Thymus (tissue), 11 donors: ENCODE measurements at regions not wholly inside any gene's neighbourhood (a gene's known extent, or its start where the extent isn't known, plus 50 kb on each side); places are given as distances from the start of the nearest gene placed in this dataset.
A peak's percentile ranks its signal among the peaks of the same experiment; 100 is the strongest.
"Not testable (repeated sequence)": the region's sequence is repeated elsewhere in the genome, so short reads cannot be mapped to it uniquely, and the experiment has no call there.

ENCODE experiments used
- DNase-seq, 9 donors: peaks; one replicate each; pipeline ENCODE4 v3.0.0-alpha.2; 2013; ENCODE audit warnings: low spot score in 9 of 9, low read depth in 6 of 9, missing footprints in 1 of 9
- H3K27ac ChIP-seq, 2 donors: one replicate each; pipeline ENCODE4 v1.5.1; 2013; ENCODE audit warnings: control low read depth in 1 of 2, low read depth in 1 of 2, low read length in 1 of 2, mild to moderate bottlenecking in 1 of 2, moderate library complexity in 1 of 2
- H3K27me3 ChIP-seq, 2 donors: one replicate each; pipeline ENCODE4 v1.5.1; 2013; ENCODE audit warnings: low read length in 1 of 2; ENCODE audit not compliant: control insufficient read depth in 2 of 2, insufficient read depth in 1 of 2
- H3K36me3 ChIP-seq, 2 donors: one replicate each; pipeline ENCODE4 v1.5.1; 2013; ENCODE audit warnings: low read length in 1 of 2, mild to moderate bottlenecking in 1 of 2, moderate library complexity in 1 of 2; ENCODE audit not compliant: control insufficient read depth in 2 of 2, insufficient read depth in 2 of 2
- H3K4me1 ChIP-seq, 2 donors: one replicate each; pipeline ENCODE4 v1.5.1; 2013; ENCODE audit warnings: low read length in 2 of 2; ENCODE audit not compliant: control insufficient read depth in 2 of 2, insufficient read depth in 2 of 2
- H3K4me3 ChIP-seq, 2 donors: one replicate each; pipeline ENCODE4 v1.5.1; 2013; ENCODE audit warnings: low read length in 2 of 2, control low read depth in 1 of 2, mild to moderate bottlenecking in 1 of 2
- H3K9me3 ChIP-seq, 2 donors: one replicate each; pipeline ENCODE4 v1.5.1; 2013; ENCODE audit warnings: low read length in 1 of 2, mild to moderate bottlenecking in 1 of 2; ENCODE audit not compliant: control insufficient read depth in 2 of 2, insufficient read depth in 1 of 2
- WGBS: extraction: QIAGEN DNeasy Blood & Tissue Kit; methylation state at CpG from one replicate; pipeline ENCODE4 v1.1.7; 2013; 5-methylcytosine and 5-hydroxymethylcytosine counted together
- donor health status: healthy.

DNA sequence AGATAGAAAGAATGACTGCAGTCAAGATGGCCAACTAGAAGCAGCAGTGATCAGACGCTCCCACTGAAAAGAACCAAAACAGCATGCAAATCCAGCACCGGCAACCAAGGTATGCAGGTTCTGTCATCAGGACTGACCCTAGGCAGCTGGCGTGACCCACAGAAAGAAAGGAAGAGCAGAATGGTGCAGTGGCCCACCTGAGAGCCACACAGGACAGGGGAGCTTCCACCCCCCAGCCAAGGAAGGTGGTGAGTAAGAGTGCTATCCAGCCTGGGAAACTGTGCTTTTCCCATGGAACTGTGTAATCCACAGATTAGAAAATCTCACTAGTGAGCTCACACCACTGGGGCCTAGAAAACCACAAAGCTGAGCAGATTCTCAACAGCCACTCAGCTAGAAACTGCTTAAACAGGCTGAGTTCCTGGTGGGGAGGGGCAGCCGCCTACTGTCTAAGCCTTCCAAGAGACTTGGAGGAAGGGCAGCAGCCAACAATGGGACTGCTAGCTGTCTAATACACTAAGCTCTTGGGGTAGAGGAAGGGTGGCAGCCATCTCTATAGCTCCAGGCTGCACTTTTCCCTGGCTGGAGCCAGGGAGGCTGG lies 127.9 kb downstream of the EVA1A start:
- no peak overlapping the region for H3K27ac ChIP-seq
- no peak overlapping the region for H3K4me3 ChIP-seq
- no peaks in the 10 kb centered on the region for H3K9me3 ChIP-seq
- no peaks in the 10 kb centered on the region for H3K36me3 ChIP-seq
- no peaks in the 10 kb centered on the region for H3K27me3 ChIP-seq
- DNase-seq, result peak in 1 of 9 donors; percentile 24
- WGBS, result 95% methylated on average over 4 of the region's 4 CpGs
- peaks cover 0 to 3% of the 10 kb centered on the region in 2 donors for H3K4me1 ChIP-seq

GRCh38 chr2:75431763-75432162 lies 129.0 kb downstream of the EVA1A start:
- H3K4me3 ChIP-seq, result no peak overlapping the region
- no peaks in the 10 kb centered on the region for H3K36me3 ChIP-seq
- 73% methylated on average over 1 of the region's 1 CpG for WGBS
- no peak overlapping the region for H3K27ac ChIP-seq
- H3K4me1 ChIP-seq, result peaks cover 0 to 3% of the 10 kb centered on the region in 2 donors
- H3K27me3 ChIP-seq, result no peaks in the 10 kb centered on the region
- DNase-seq, result no peak
- no peaks in the 10 kb centered on the region for H3K9me3 ChIP-seq

DNA sequence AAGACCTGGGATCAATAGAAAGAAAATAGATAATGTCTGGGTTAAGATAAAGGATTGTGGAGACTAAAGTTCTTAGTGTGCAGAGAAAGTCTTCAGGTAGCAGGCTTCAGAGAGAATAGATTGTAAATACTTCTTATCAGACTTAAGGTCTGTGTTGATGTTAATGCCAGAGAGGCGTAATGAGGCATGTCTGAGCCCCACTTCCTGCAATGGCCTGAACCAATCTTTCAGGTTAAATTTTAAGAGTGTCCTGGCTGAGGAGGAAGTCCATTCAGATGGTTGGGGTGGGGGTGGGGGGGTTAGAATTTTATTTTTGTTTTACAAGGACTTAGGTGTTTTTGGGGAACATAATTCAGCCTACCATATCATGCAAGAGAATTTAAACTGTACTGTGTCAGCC lies 129.5 kb downstream of the EVA1A start:
- H3K4me3 ChIP-seq, result no peak overlapping the region
- H3K27me3 ChIP-seq, result no peaks in the 10 kb centered on the region
- DNase-seq, result no peak
- peaks cover 0 to 3% of the 10 kb centered on the region in 2 donors for H3K4me1 ChIP-seq
- H3K27ac ChIP-seq, result no peak overlapping the region
- no peaks in the 10 kb centered on the region for H3K36me3 ChIP-seq
- H3K9me3 ChIP-seq, result no peaks in the 10 kb centered on the region
- WGBS, result 95% methylated on average over 1 of the region's 1 CpG

GRCh38 chr2:75430449-75430848 lies 130.3 kb downstream of the EVA1A start:
- not testable (repeated sequence) for H3K27ac ChIP-seq, DNase-seq, H3K9me3 ChIP-seq, H3K4me3 ChIP-seq, H3K36me3 ChIP-seq, H3K4me1 ChIP-seq, H3K27me3 ChIP-seq
- WGBS, result 71% methylated on average over 4 of the region's 4 CpGs

GRCh38 chr2:75428646-75429443 lies 131.9 kb downstream of the EVA1A start:
- WGBS, result 89% methylated on average over 7 of the region's 7 CpGs
- H3K4me1 ChIP-seq, result peaks cover 0 to 3% of the 10 kb centered on the region in 2 donors
- no peak overlapping the region for H3K4me3 ChIP-seq
- no peak for DNase-seq
- H3K36me3 ChIP-seq, result no peaks in the 10 kb centered on the region
- H3K9me3 ChIP-seq, result peaks cover 0 to 9% of the 10 kb centered on the region in 2 donors
- no peak overlapping the region for H3K27ac ChIP-seq
- no peaks in the 10 kb centered on the region for H3K27me3 ChIP-seq

- Histone ChIP-seq H3K36me3 (no peaks in the 10 kb centered on the region), H3K27me3 (no peaks in the 10 kb centered on the region), H3K9me3 (peaks cover 0 to 9% of the 10 kb centered on the region in 2 donors), H3K4me3 (no peak overlapping the region), H3K27ac (no peak overlapping the region), H3K4me1 (peaks cover 0 to 3% of the 10 kb centered on the region in 2 donors)
- WGBS, result 51% methylated on average over 2 of the region's 2 CpGs
- no peak for DNase-seq
These were observed 132.7 kb downstream of the EVA1A start for GRCh38 chr2:75428060-75428459.

DNA sequence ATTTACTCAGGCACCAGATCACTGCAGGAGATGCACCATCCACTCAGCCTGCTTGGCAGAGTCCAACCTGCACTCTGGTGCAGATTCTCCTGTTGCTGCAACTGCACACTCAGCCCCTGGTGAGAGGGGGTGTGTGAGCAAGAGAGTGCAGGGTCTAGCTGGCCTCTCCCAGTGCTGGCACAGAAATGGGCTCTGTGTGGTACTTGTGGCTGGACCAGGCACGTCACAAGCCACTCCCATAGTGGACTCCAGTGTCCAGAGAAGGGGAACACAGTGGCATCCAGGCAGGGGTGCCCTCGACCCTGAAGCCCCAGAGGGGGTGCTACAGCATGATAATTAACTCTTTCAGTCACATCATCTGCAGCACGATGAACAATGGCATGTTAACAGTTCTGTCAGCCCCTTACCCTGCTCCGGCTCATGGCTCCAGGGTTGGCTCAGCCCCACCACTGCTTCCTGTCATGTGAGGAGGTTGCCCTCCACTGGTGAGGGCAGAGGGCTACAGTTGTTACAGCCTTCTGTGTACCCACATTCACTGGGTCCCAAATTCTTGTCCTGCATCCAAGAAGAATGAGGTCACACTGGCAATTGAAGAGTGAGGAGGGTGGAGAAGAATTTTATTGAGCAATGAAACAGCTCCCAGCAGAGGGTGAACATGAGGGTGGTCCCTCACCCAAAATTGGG lies 135.7 kb downstream of the EVA1A start:
- Histone ChIP-seq H3K4me3 (no peak overlapping the region), H3K36me3 (no peaks in the 10 kb centered on the region), H3K27ac (no peak overlapping the region), H3K27me3 (no peaks in the 10 kb centered on the region), H3K4me1 (no peaks in the 10 kb centered on the region), H3K9me3 (peaks cover 0 to 9% of the 10 kb centered on the region in 2 donors)
- no peak for DNase-seq
- WGBS, result 83% methylated on average over 4 of the region's 4 CpGs

- Histone ChIP-seq H3K36me3 (no peaks in the 10 kb centered on the region), H3K4me3 (no peak overlapping the region), H3K9me3 (peaks cover 0 to 9% of the 10 kb centered on the region in 2 donors), H3K27ac (no peak overlapping the region), H3K27me3 (no peaks in the 10 kb centered on the region), H3K4me1 (peaks cover 0 to 5% of the 10 kb centered on the region in 2 donors)
- WGBS, result 100% methylated on average over 1 of the region's 1 CpG
- no peak for DNase-seq
These were observed 138.8 kb downstream of the EVA1A start for GRCh38 chr2:75421986-75422385.
